CD4-positive, alpha-beta T cell (primary cell): ENCODE measurements at regions not wholly inside any gene's neighbourhood (a gene's known extent, or its start where the extent isn't known, plus 50 kb on each side); places are given as distances from the start of the nearest gene placed in this dataset.

Source experiments
- ATAC-seq: fragments of 200-7000 bp; cut with Tn5 transposase; one replicate; pipeline ENCODE4 v1.10.0; 2022; ENCODE audit warnings: mild to moderate bottlenecking; ENCODE audit not compliant: poor library complexity
- CTCF ChIA-PET: fragments of 350-600 bp; sonication (Branson Sonifier 250); formaldehyde crosslinking; loops from one replicate; lab custom pipeline; 2021; ENCODE audit warnings: antibody characterized with exemption, inconsistent platforms; lab: Charles Lee
- POLR2A ChIA-PET: fragments of 350-600 bp; sonication (Branson Sonifier 250); formaldehyde crosslinking; loops from one replicate; lab custom pipeline; 2021; ENCODE audit warnings: antibody characterized with exemption, inconsistent platforms; lab: Charles Lee
- DNase-seq, 14 experiments: peaks; one replicate each; pipeline ENCODE4 v3.0.0-alpha.2; 2013 to 2020; ENCODE audit warnings: mixed read lengths in 2 of 14
- H3K27ac ChIP-seq, 2 donors: one replicate each; pipeline versions ENCODE4 v1.5.1 to v1.7.0; 2013; ENCODE audit warnings: low read length in 2 of 2, low read depth in 1 of 2, mild to moderate bottlenecking in 1 of 2
- H3K27me3 ChIP-seq, 2 experiments: 1 replicate in 1 of 2; 2 replicates in 1 of 2; pipeline versions ENCODE4 v1.6.1 to v1.7.0; 2013; ENCODE audit warnings: low read length in 2 of 2, control low read depth in 1 of 2, mild to moderate bottlenecking in 1 of 2, moderate library complexity in 1 of 2; ENCODE audit not compliant: insufficient read depth in 2 of 2, control insufficient read depth in 1 of 2
- H3K36me3 ChIP-seq: one replicate; pipeline ENCODE4 v1.6.1; 2013; ENCODE audit warnings: low read length, control low read depth; ENCODE audit not compliant: insufficient read depth
- H3K4me1 ChIP-seq: one replicate; pipeline ENCODE4 v1.6.1; 2013; ENCODE audit warnings: low read length, control low read depth; ENCODE audit not compliant: insufficient read depth
- H3K4me3 ChIP-seq: one replicate; pipeline ENCODE4 v1.5.1; 2013; ENCODE audit warnings: mild to moderate bottlenecking, low read length, moderate library complexity
- H3K9me3 ChIP-seq, 2 experiments: 1 replicate in 1 of 2; 2 replicates in 1 of 2; pipeline versions ENCODE4 v1.6.1 to v1.7.0; 2013; ENCODE audit warnings: low read length in 2 of 2, mild to moderate bottlenecking in 2 of 2, control low read depth in 1 of 2, moderate library complexity in 1 of 2; ENCODE audit not compliant: control insufficient read depth in 1 of 2, insufficient read depth in 1 of 2
- H3K27ac Mint-ChIP-seq: one replicate; pipeline ENCODE4 v1.8.0; 2020; ENCODE audit warnings: mixed read lengths
- H3K27me3 Mint-ChIP-seq: one replicate; pipeline ENCODE4 v1.8.0; 2021; ENCODE audit warnings: mixed read lengths
- H3K36me3 Mint-ChIP-seq: one replicate; pipeline ENCODE4 v1.8.0; 2021; ENCODE audit warnings: low read depth, mixed read lengths
- H3K4me1 Mint-ChIP-seq: one replicate; pipeline ENCODE4 v1.8.0; 2021; ENCODE audit warnings: low read depth, mixed read lengths
- H3K4me3 Mint-ChIP-seq: one replicate; pipeline ENCODE4 v1.8.0; 2020; ENCODE audit warnings: mild to moderate bottlenecking, mixed read lengths
- H3K9me3 Mint-ChIP-seq: one replicate; pipeline ENCODE4 v1.8.0; 2020; ENCODE audit warnings: mixed read lengths
- CTCF ChIP-seq: fragments of 200-600 bp; IDR thresholded peaks from one replicate; pipeline ENCODE4 v1.8.0; 2022; ENCODE audit warnings: antibody characterized with exemption, mild to moderate bottlenecking
- intact Hi-C, 2 experiments: fragments of 100-400 bp; cut with DNase I in 1 of 2; cut with micrococcal nuclease in 1 of 2; formaldehyde crosslinking; loops; one replicate each; pipeline versions ENCODE4 v1.15.1 to v1.9.0; 2023 to 2025; cut with DNase I, micrococcal nuclease

- no peak for TF ChIP-seq CTCF
- Histone ChIP-seq H3K4me3 (no peak overlapping the region), H3K36me3 (no peaks in the 10 kb centered on the region), H3K27me3 (no peaks in the 10 kb centered on the region), H3K9me3 (no peaks in the 10 kb centered on the region), H3K27ac (no peak overlapping the region), H3K4me1 (no peaks in the 10 kb centered on the region)
- no peaks in the 10 kb centered on the region for H3K9me3 Mint-ChIP-seq
- no peaks in the 10 kb centered on the region for H3K27me3 Mint-ChIP-seq
- ChIA-PET CTCF (no interaction called here), POLR2A (no interaction called here)
- intact Hi-C loops: no loop called here
- no peak overlapping the region for H3K4me3 Mint-ChIP-seq
- H3K4me1 Mint-ChIP-seq: no peaks in the 10 kb centered on the region
- H3K27ac Mint-ChIP-seq: no peak overlapping the region
- H3K36me3 Mint-ChIP-seq: no peaks in the 10 kb centered on the region
- DNase-seq (no peak), ATAC-seq (no peak)
These were observed 68.6 kb upstream of the SCEL start for GRCh38 chr13:77466753-77467422.

- no peak for ATAC-seq
- no peaks in the 10 kb centered on the region for H3K36me3 ChIP-seq
- no peak for DNase-seq
- Mint-ChIP-seq H3K27ac (no peak overlapping the region), H3K9me3 (no peaks in the 10 kb centered on the region), H3K36me3 (no peaks in the 10 kb centered on the region), H3K4me1 (no peaks in the 10 kb centered on the region), H3K4me3 (no peak overlapping the region), H3K27me3 (no peaks in the 10 kb centered on the region)
- no peak for TF ChIP-seq CTCF
- H3K4me1 ChIP-seq: no peaks in the 10 kb centered on the region
- intact Hi-C loops: no loop called here
- no peak overlapping the region for H3K27ac ChIP-seq
- CTCF ChIA-PET: interaction anchor here (2.0 kb wide), 1 partner anchor 13 kb away, joined by 6 read pairs; no protein-coding TSS in a partner anchor
- POLR2A ChIA-PET: no interaction called here
- H3K9me3 ChIP-seq: no peaks in the 10 kb centered on the region
- H3K4me3 ChIP-seq: no peak overlapping the region
- no peaks in the 10 kb centered on the region for H3K27me3 ChIP-seq
These were observed 69.8 kb upstream of the SCEL start for GRCh38 chr13:77465603-77466195.

- Mint-ChIP-seq H3K9me3 (no peaks in the 10 kb centered on the region), H3K27me3 (no peaks in the 10 kb centered on the region), H3K27ac (no peak overlapping the region), H3K4me1 (no peaks in the 10 kb centered on the region), H3K4me3 (no peak overlapping the region), H3K36me3 (no peaks in the 10 kb centered on the region)
- intact Hi-C loops: no loop called here
- no peaks in the 10 kb centered on the region for H3K36me3 ChIP-seq
- ChIA-PET POLR2A (no interaction called here), CTCF (no interaction called here)
- no peak overlapping the region for H3K27ac ChIP-seq
- no peaks in the 10 kb centered on the region for H3K9me3 ChIP-seq
- ATAC-seq (no peak), DNase-seq (peak in 3 of 14 experiments; percentile 15 to 56 (median 44))
- H3K27me3 ChIP-seq: no peaks in the 10 kb centered on the region
- TF ChIP-seq CTCF: no peak
- no peaks in the 10 kb centered on the region for H3K4me1 ChIP-seq
- no peak overlapping the region for H3K4me3 ChIP-seq
These were observed 75.3 kb upstream of the SCEL start for GRCh38 chr13:77460195-77460594.
